GM12892 (cell line): ENCODE measurements at regions not wholly inside any gene's neighbourhood (a gene's known extent, or its start where the extent isn't known, plus 50 kb on each side); places are given as distances from the start of the nearest gene placed in this dataset.

Experiments
- POLR2A ChIP-seq: IDR thresholded peaks from 2 replicates; pipeline ENCODE4 v1.6.1; 2011; ENCODE audit warnings: low read depth, low read length, control low read depth
- POLR2AphosphoS5 ChIP-seq: IDR thresholded peaks from 2 replicates; pipeline ENCODE4 v1.6.1; 2011; ENCODE audit warnings: low read depth, low read length, control low read depth
- TAF1 ChIP-seq: IDR thresholded peaks from 2 replicates; pipeline ENCODE4 v1.6.1; 2011; ENCODE audit warnings: low read depth, mild to moderate bottlenecking, control low read depth, low read length, borderline replicate concordance

GRCh38 chr2:42962508-42962953 lies 170.1 kb upstream of the HAAO start:
- TF ChIP-seq POLR2A (no peak), POLR2AphosphoS5 (no peak), TAF1 (no peak)
